Lower lobe of right lung (tissue), 2 donors: ENCODE measurements at regions not wholly inside any gene's neighbourhood (a gene's known extent, or its start where the extent isn't known, plus 50 kb on each side); places are given as distances from the start of the nearest gene placed in this dataset.

ENCODE experiments used
- ATAC-seq, 2 donors: fragments of 200-7000 bp; cut with Tn5 transposase; one replicate each; pipeline ENCODE4 v1.9.1; 2020 to 2022; ENCODE audit warnings: mild to moderate bottlenecking in 2 of 2, moderate library complexity in 2 of 2
- DNase-seq: peaks from one replicate; pipeline ENCODE4 v3.0.0-alpha.2; 2020
- H3K27ac ChIP-seq: fragments of 200-600 bp; one replicate; pipeline ENCODE4 v1.8.0; 2022
- H3K27me3 ChIP-seq: fragments of 200-600 bp; one replicate; pipeline ENCODE4 v1.8.0; 2022; ENCODE audit warnings: low read depth
- H3K36me3 ChIP-seq: fragments of 200-600 bp; one replicate; pipeline ENCODE4 v1.8.0; 2022; ENCODE audit warnings: mild to moderate bottlenecking
- H3K4me1 ChIP-seq: fragments of 200-600 bp; one replicate; pipeline ENCODE4 v1.8.0; 2022
- H3K4me3 ChIP-seq: fragments of 200-600 bp; one replicate; pipeline ENCODE4 v1.8.0; 2022; ENCODE audit warnings: mild to moderate bottlenecking
- H3K9me3 ChIP-seq: fragments of 200-600 bp; one replicate; pipeline ENCODE4 v1.8.0; 2022
- intact Hi-C: fragments of 100-400 bp; cut with DNase I; formaldehyde crosslinking; loops from one replicate; pipeline ENCODE4 v1.11.0; 2022
- TF ChIP-seq, protein P1 (sequence below): fragments of 200-600 bp; IDR thresholded peaks from one replicate; pipeline ENCODE4 v1.8.0; 2022; ENCODE audit warnings: antibody characterized with exemption, mild to moderate bottlenecking
- donor health status: DM: no; HTN: yes; CAD: no; lungs with severe emphysema.

DNA sequence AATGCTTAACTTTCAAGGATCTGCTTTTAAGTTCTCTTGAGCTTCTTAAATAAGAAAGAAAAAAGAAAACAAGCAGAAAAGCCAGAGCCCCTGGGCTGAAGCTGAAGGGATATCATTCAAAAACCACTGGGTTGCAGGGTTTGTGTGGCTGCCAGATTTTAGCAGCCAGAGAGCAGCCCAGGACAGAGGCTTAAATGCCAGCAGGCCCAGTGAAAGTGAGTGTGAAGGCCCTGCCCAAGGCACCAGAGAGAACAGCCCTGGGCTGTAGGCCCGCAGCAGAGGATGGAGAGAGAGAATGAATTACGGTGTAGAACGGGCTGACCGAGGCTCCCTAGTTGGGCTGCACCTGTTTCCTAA is 106.3 kb upstream of the BOC start:
- intact Hi-C loops, result no loop called here
- H3K27ac ChIP-seq, result no peak overlapping the region
- ATAC-seq (peak in 1 of 2 donors; percentile 26), DNase-seq (no peak)
- H3K36me3 ChIP-seq, result no peaks in the 10 kb centered on the region
- H3K4me1 ChIP-seq, result no peaks in the 10 kb centered on the region
- H3K27me3 ChIP-seq, result no peaks in the 10 kb centered on the region
- TF ChIP-seq, protein P1, sequence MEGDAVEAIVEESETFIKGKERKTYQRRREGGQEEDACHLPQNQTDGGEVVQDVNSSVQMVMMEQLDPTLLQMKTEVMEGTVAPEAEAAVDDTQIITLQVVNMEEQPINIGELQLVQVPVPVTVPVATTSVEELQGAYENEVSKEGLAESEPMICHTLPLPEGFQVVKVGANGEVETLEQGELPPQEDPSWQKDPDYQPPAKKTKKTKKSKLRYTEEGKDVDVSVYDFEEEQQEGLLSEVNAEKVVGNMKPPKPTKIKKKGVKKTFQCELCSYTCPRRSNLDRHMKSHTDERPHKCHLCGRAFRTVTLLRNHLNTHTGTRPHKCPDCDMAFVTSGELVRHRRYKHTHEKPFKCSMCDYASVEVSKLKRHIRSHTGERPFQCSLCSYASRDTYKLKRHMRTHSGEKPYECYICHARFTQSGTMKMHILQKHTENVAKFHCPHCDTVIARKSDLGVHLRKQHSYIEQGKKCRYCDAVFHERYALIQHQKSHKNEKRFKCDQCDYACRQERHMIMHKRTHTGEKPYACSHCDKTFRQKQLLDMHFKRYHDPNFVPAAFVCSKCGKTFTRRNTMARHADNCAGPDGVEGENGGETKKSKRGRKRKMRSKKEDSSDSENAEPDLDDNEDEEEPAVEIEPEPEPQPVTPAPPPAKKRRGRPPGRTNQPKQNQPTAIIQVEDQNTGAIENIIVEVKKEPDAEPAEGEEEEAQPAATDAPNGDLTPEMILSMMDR, result no peak
- H3K9me3 ChIP-seq, result no peaks in the 10 kb centered on the region
- no peak overlapping the region for H3K4me3 ChIP-seq

DNA sequence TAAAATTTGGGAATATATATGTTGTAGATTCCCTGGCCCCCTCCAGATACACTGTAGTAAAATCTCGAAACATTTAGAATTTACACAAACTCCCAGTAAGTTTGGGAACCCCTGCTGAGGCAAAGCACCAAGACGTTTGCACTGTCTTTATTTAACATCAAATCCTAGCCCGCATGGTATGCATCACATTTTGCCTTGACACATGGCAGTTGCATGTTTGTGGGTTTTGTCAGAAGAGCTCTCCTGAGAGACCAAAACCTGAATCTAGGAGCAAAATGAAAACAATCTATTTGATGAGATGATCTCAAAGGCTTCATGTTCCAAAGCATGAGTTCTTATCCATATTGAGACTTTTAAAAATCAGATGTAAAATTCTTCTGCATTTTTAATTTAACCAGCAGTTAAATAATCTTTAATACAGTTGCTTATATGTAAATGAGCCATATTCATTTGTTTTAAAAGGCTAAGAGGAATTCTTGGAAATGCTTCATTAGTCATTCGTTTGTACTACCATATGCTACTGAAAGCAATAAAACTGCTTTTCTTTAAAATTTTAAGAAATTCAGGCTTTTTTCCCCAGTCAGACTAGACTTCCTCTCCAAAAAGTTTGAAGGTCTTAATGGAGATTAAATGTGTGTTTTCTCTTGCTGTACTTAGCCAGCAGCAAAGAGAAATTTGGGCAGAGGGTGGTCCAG is 105.2 kb upstream of the BOC start:
- TF ChIP-seq, protein P1, result no peak
- Histone ChIP-seq H3K4me3 (no peak overlapping the region), H3K27ac (no peak overlapping the region), H3K27me3 (no peaks in the 10 kb centered on the region), H3K36me3 (no peaks in the 10 kb centered on the region), H3K9me3 (no peaks in the 10 kb centered on the region), H3K4me1 (no peaks in the 10 kb centered on the region)
- intact Hi-C loops, result no loop called here
- DNase-seq (no peak), ATAC-seq (no peak)

DNA sequence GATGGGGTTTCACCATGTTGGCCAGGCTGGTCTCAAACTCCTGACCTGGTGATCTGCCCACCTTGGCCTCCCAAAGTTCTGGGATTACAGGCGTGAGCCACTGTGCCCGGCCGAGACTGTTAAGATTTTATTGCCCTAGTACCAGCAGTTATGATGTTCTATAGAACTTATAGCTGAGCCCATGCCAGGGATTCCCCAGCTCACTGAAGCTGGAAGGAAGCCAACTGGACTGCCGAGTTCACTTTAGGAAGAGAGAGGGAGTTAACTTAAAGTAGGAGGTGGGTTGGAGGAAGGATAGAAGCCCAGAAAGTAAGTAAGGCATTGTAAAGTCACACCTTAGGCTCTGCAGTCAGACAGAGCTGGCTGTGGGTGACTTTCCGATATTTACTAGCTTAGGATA is 101.1 kb upstream of the BOC start:
- TF ChIP-seq, protein P1, result no peak
- intact Hi-C loops, result no loop called here
- DNase-seq, result no peak
- no peak for ATAC-seq
- no peaks in the 10 kb centered on the region for H3K4me1 ChIP-seq
- no peaks in the 10 kb centered on the region for H3K36me3 ChIP-seq
- no peak overlapping the region for H3K4me3 ChIP-seq
- H3K27ac ChIP-seq, result no peak overlapping the region
- H3K9me3 ChIP-seq, result no peaks in the 10 kb centered on the region
- no peaks in the 10 kb centered on the region for H3K27me3 ChIP-seq

- intact Hi-C loops, result no loop called here
- TF ChIP-seq, protein P1, result no peak
Measured at GRCh38 chr3:113111011-113111707, 100.2 kb upstream of the BOC start.

GRCh38 chr3:113113361-113113760 is 98.0 kb upstream of the BOC start:
- Histone ChIP-seq H3K27me3 (no peaks in the 10 kb centered on the region), H3K36me3 (no peaks in the 10 kb centered on the region), H3K4me3 (no peak overlapping the region), H3K9me3 (no peaks in the 10 kb centered on the region), H3K27ac (no peak overlapping the region), H3K4me1 (no peaks in the 10 kb centered on the region)
- DNase-seq (no peak), ATAC-seq (no peak)
- TF ChIP-seq, protein P1, result no peak
- intact Hi-C loops, result no loop called here

More at GRCh38 chr3:113111011-113111707, 100.2 kb upstream of the BOC start:
- no peaks in the 10 kb centered on the region for H3K9me3 ChIP-seq
- H3K27me3 ChIP-seq, result no peaks in the 10 kb centered on the region
- DNase-seq, result no peak
- H3K36me3 ChIP-seq, result no peaks in the 10 kb centered on the region
- no peak for ATAC-seq
- no peaks in the 10 kb centered on the region for H3K4me1 ChIP-seq
- no peak overlapping the region for H3K27ac ChIP-seq
- no peak overlapping the region for H3K4me3 ChIP-seq
